H54 (cell line): ENCODE measurements at regions not wholly inside any gene's neighbourhood (a gene's known extent, or its start where the extent isn't known, plus 50 kb on each side); places are given as distances from the start of the nearest gene placed in this dataset.

ENCODE experiments used
- DNase-seq: peaks from one replicate; pipeline ENCODE4 v3.0.0; 2011; ENCODE audit warnings: low spot score, mixed read lengths; ENCODE audit not compliant: insufficient read length
- FAIRE-seq: peaks from 3 replicates; lab custom pipeline; 2011; peaks lifted over from hg19 to GRCh38; lab: Jason Lieb, UNC
- POLR2A ChIP-seq: IDR thresholded peaks from 2 replicates; pipeline ENCODE4 v1.6.1; 2011; ENCODE audit warnings: low read depth, mild to moderate bottlenecking, low read length

GRCh38 chr5:132130918-132131715 is 57.5 kb downstream of the CSF2 start:
- FAIRE-seq, result no peak
- no peak for TF ChIP-seq POLR2A
- no peak for DNase-seq

- no peak for TF ChIP-seq POLR2A
- DNase-seq, result no peak
- no peak for FAIRE-seq
Observed at GRCh38 chr5:132132138-132132537, 58.5 kb downstream of the CSF2 start.

- no peak for TF ChIP-seq POLR2A
- DNase-seq (peak; percentile 5), FAIRE-seq (peak; percentile 73)
Observed at GRCh38 chr5:132134384-132134783, 60.8 kb downstream of the CSF2 start.

GRCh38 chr5:132136906-132137305 is 63.3 kb downstream of the CSF2 start:
- no peak for TF ChIP-seq POLR2A
- no peak for DNase-seq
- peak; percentile 98 for FAIRE-seq

GRCh38 chr5:132138260-132138659 is 64.7 kb downstream of the CSF2 start:
- no peak for TF ChIP-seq POLR2A
- peak; percentile 64 for FAIRE-seq
- DNase-seq, result no peak
